Mammary epithelial cell (primary cell): ENCODE measurements at regions not wholly inside any gene's neighbourhood (a gene's known extent, or its start where the extent isn't known, plus 50 kb on each side); places are given as distances from the start of the nearest gene placed in this dataset.

ENCODE experiments used
- CTCF ChIP-seq, 2 donors: IDR thresholded peaks in 1 of 2; conservative IDR thresholded peaks in 1 of 2; 2 replicates each; pipeline ENCODE4 v1.5.1; 2011 to 2012; ENCODE audit warnings: inconsistent platforms in 2 of 2, low read length in 2 of 2, mild to moderate bottlenecking in 2 of 2, control low read depth in 1 of 2, low read depth in 1 of 2; ENCODE audit not compliant: insufficient read depth in 1 of 2; ENCODE audit errors: extremely low read depth in 1 of 2
- EZH2 ChIP-seq: IDR thresholded peaks from 2 replicates; pipeline ENCODE4 v1.6.1; 2012; ENCODE audit warnings: low read length, inconsistent platforms, borderline replicate concordance

DNA sequence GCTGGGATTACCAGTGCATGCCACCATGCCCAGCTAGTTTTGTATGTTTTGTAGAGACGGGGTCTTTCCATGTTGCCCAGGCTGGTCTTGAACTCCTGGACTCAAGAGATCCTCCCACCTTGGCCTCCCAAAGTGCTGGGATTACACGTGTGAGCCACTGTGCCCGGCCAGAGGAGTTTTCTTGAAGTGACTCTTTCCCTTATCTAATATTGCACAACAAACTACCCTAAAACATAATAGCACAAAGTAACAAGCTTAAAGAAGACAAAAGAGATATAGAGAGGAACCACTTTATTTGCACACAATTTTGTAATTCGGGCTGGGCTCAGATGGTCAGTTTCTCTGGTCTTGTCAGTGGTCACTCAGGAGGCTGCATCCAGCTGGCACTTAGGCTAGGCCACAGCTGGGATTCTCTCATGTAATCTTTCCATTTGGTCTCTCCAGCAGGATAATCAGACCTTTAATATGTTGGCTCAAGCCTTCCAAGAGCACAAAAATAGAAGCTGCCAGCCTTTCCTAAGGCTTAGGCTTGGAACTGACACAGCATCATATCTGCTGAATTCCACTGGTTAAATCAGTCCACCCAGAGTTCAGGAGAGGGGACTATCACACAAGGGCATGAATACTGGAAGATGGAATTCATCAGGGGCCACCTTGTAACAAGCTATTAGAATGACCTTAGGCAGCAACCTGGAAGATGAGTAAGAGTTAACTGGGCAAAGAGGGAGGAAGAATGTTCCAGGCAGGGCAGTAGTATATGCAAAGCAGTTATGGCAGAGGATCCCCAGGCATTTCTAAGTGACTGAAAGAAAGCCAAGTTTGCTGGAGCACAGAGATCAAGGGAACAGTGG lies 56.7 kb upstream of the PNRC1 start:
- TF ChIP-seq CTCF (conservative IDR thresholded peaks at IDR 0.05 in 1 of 2, IDR thresholded peaks at IDR 0.05 in 1 of 2; ENCODE audit: extremely low read depth in 1 of 2, insufficient read depth in 1 of 2, low read depth in 1 of 2, low read length in 2 of 2) (no peak), EZH2 (no peak)
